Liver (tissue), 8 donors: ENCODE measurements at regions not wholly inside any gene's neighbourhood (a gene's known extent, or its start where the extent isn't known, plus 50 kb on each side); places are given as distances from the start of the nearest gene placed in this dataset.

Experiments
- DNase-seq: peaks from one replicate; pipeline ENCODE4 v3.0.0-alpha.2; 2017; ENCODE audit warnings: low spot score
- H3K27ac ChIP-seq, 2 donors: one replicate each; pipeline ENCODE4 v1.7.0; 2013; ENCODE audit warnings: inconsistent platforms in 2 of 2, low read length in 2 of 2, control low read depth in 1 of 2, low read depth in 1 of 2, mild to moderate bottlenecking in 1 of 2
- H3K27me3 ChIP-seq, 4 donors: one replicate each; pipeline versions ENCODE4 v1.6.1 to v1.7.0; 2013; ENCODE audit warnings: low read length in 3 of 4, inconsistent platforms in 1 of 4, mild to moderate bottlenecking in 1 of 4, moderate library complexity in 1 of 4; ENCODE audit not compliant: control insufficient read depth in 4 of 4, insufficient read depth in 4 of 4
- H3K36me3 ChIP-seq, 4 donors: one replicate each; pipeline versions ENCODE4 v1.6.1 to v1.7.0; 2013; ENCODE audit warnings: low read length in 3 of 4, mild to moderate bottlenecking in 3 of 4, low read depth in 1 of 4, moderate library complexity in 1 of 4; ENCODE audit not compliant: control insufficient read depth in 4 of 4, insufficient read depth in 3 of 4
- H3K4me1 ChIP-seq, 4 donors: one replicate each; pipeline versions ENCODE4 v1.6.1 to v1.7.0; 2013; ENCODE audit warnings: low read length in 3 of 4, mild to moderate bottlenecking in 3 of 4, moderate library complexity in 1 of 4; ENCODE audit not compliant: control insufficient read depth in 4 of 4, insufficient read depth in 4 of 4
- H3K4me3 ChIP-seq, 3 donors: one replicate each; pipeline versions ENCODE4 v1.6.1 to v1.7.0; 2013; ENCODE audit warnings: low read length in 3 of 3, control low read depth in 1 of 3, low read depth in 1 of 3, mild to moderate bottlenecking in 1 of 3
- H3K9ac ChIP-seq, 2 donors: one replicate each; pipeline ENCODE4 v1.7.0; 2013; ENCODE audit warnings: low read length in 2 of 2, mild to moderate bottlenecking in 2 of 2, moderate library complexity in 2 of 2, control low read depth in 1 of 2, low read depth in 1 of 2
- H3K9me3 ChIP-seq, 4 donors: one replicate each; pipeline versions ENCODE4 v1.6.1 to v1.7.0; 2013; ENCODE audit warnings: low read length in 3 of 4; ENCODE audit not compliant: control insufficient read depth in 4 of 4
- ATF3 ChIP-seq: IDR thresholded peaks from 2 replicates; pipeline ENCODE4 v1.6.1; 2016; ENCODE audit warnings: antibody characterized with exemption
- CTCF ChIP-seq: fragments of 150-350 bp; IDR thresholded peaks from 2 replicates; pipeline ENCODE4 v1.5.1; 2017; ENCODE audit warnings: improper control_type of control experiment, low read depth, low read length; ENCODE audit not compliant: missing input control
- EGR1 ChIP-seq, 2 donors: IDR thresholded peaks; 2 replicates each; pipeline ENCODE4 v1.6.1; 2016 to 2018; ENCODE audit warnings: antibody characterized with exemption in 2 of 2, low read depth in 2 of 2
- FOXA1 ChIP-seq: IDR thresholded peaks from 2 replicates; pipeline ENCODE4 v1.6.1; 2016; ENCODE audit warnings: antibody characterized with exemption
- FOXA2 ChIP-seq: IDR thresholded peaks from 2 replicates; pipeline ENCODE4 v1.6.1; 2016; ENCODE audit warnings: antibody characterized with exemption
- GABPA ChIP-seq, 2 donors: IDR thresholded peaks in 1 of 2; conservative IDR thresholded peaks in 1 of 2; 2 replicates each; pipeline ENCODE4 v1.6.1; 2016; ENCODE audit warnings: antibody characterized with exemption in 2 of 2, mild to moderate bottlenecking in 1 of 2, moderate library complexity in 1 of 2
- HNF4A ChIP-seq, 2 donors: conservative IDR thresholded peaks; 2 replicates each; pipeline ENCODE4 v1.6.1; 2016; ENCODE audit warnings: antibody characterized with exemption in 2 of 2, mild to moderate bottlenecking in 2 of 2
- HNF4G ChIP-seq: IDR thresholded peaks from 2 replicates; pipeline ENCODE4 v1.6.1; 2016; ENCODE audit warnings: antibody characterized with exemption
- JUND ChIP-seq, 2 donors: IDR thresholded peaks; 2 replicates each; pipeline ENCODE4 v1.6.1; 2016; ENCODE audit warnings: antibody characterized with exemption in 2 of 2
- MAX ChIP-seq: IDR thresholded peaks from 2 replicates; pipeline ENCODE4 v1.6.1; 2016; ENCODE audit warnings: antibody characterized with exemption
- NR2F2 ChIP-seq: IDR thresholded peaks from 2 replicates; pipeline ENCODE4 v1.6.1; 2016; ENCODE audit warnings: antibody characterized with exemption
- RAD21 ChIP-seq, 2 donors: IDR thresholded peaks; 2 replicates each; pipeline ENCODE4 v1.6.1; 2016; ENCODE audit warnings: antibody characterized with exemption in 2 of 2, mild to moderate bottlenecking in 2 of 2
- REST ChIP-seq: IDR thresholded peaks from 2 replicates; pipeline ENCODE4 v1.6.1; 2016; ENCODE audit warnings: antibody characterized with exemption, mild to moderate bottlenecking
- RXRA ChIP-seq, 2 donors: IDR thresholded peaks; 2 replicates each; pipeline ENCODE4 v1.6.1; 2017 to 2018; ENCODE audit warnings: antibody characterized with exemption in 2 of 2, mild to moderate bottlenecking in 1 of 2
- SP1 ChIP-seq: IDR thresholded peaks from 2 replicates; pipeline ENCODE4 v1.6.1; 2018; ENCODE audit warnings: antibody characterized with exemption, mild to moderate bottlenecking
- TAF1 ChIP-seq: conservative IDR thresholded peaks from 2 replicates; pipeline ENCODE4 v1.6.1; 2016; ENCODE audit warnings: antibody characterized with exemption, mild to moderate bottlenecking
- YY1 ChIP-seq: IDR thresholded peaks from 2 replicates; pipeline ENCODE4 v1.6.1; 2016; ENCODE audit warnings: antibody characterized with exemption, mild to moderate bottlenecking
- ZBTB33 ChIP-seq: IDR thresholded peaks from 2 replicates; pipeline ENCODE4 v1.6.1; 2016; ENCODE audit warnings: antibody characterized with exemption
- WGBS: extraction: QIAGEN DNeasy Blood & Tissue Kit; methylation state at CpG from one replicate; pipeline ENCODE4 v1.1.7; 2013; 5-methylcytosine and 5-hydroxymethylcytosine counted together
- donor health status: healthy.
- donor health status: healthy.
- donor health status: healthy.
- donor health status: healthy.
- donor health status: healthy.

- 68% methylated on average over 4 of the region's 4 CpGs for WGBS
- DNase-seq = no peak
- no peak overlapping the region for H3K27ac ChIP-seq
- no peaks in the 10 kb centered on the region for H3K36me3 ChIP-seq
- no peaks in the 10 kb centered on the region for H3K27me3 ChIP-seq
- H3K4me1 ChIP-seq = no peaks in the 10 kb centered on the region
- no peak overlapping the region for H3K4me3 ChIP-seq
- H3K9me3 ChIP-seq = no peaks in the 10 kb centered on the region
- no peak for TF ChIP-seq EGR1 (IDR thresholded peaks at IDR 0.05; ENCODE audit: low read depth in 2 of 2)
- no peak for TF ChIP-seq TAF1
- TF ChIP-seq CTCF = no peak
- no peak for TF ChIP-seq GABPA (IDR thresholded peaks at IDR 0.05 in 1 of 2, conservative IDR thresholded peaks at IDR 0.05 in 1 of 2)
- no peak for TF ChIP-seq FOXA2
- no peak for TF ChIP-seq HNF4A (conservative IDR thresholded peaks at IDR 0.05)
- TF ChIP-seq FOXA1 = no peak
- no peak for TF ChIP-seq NR2F2
- no peak for TF ChIP-seq RXRA (IDR thresholded peaks at IDR 0.05)
- TF ChIP-seq SP1 = no peak
- TF ChIP-seq REST = no peak
- TF ChIP-seq YY1 = no peak
- TF ChIP-seq JUND (IDR thresholded peaks at IDR 0.05) = no peak
- TF ChIP-seq MAX = no peak
- TF ChIP-seq ZBTB33 = no peak
- no peak for TF ChIP-seq ATF3
- TF ChIP-seq HNF4G = no peak
- no peak for TF ChIP-seq RAD21 (IDR thresholded peaks at IDR 0.05)
- no peak overlapping the region for H3K9ac ChIP-seq
Observed at GRCh38 chr4:60846678-60847077, 353.4 kb upstream of the ADGRL3 start.
